ENCODE measurements at regions not wholly inside any gene's neighbourhood (a gene's known extent, or its start where the extent isn't known, plus 50 kb on each side); places are given as distances from the start of the nearest gene placed in this dataset.

- TF ChIP-seq FOS (IDR thresholded peaks at IDR 0.05; ENCODE audit: borderline replicate concordance, extremely low read depth, insufficient read length), result no peak
- no peak for TF ChIP-seq ELK1 (IDR thresholded peaks at IDR 0.05; ENCODE audit: low read depth, low read length)
These were observed 422.9 kb upstream of the OR4E1 start (continued) for GRCh38 chr14:22096514-22096895.

DNA sequence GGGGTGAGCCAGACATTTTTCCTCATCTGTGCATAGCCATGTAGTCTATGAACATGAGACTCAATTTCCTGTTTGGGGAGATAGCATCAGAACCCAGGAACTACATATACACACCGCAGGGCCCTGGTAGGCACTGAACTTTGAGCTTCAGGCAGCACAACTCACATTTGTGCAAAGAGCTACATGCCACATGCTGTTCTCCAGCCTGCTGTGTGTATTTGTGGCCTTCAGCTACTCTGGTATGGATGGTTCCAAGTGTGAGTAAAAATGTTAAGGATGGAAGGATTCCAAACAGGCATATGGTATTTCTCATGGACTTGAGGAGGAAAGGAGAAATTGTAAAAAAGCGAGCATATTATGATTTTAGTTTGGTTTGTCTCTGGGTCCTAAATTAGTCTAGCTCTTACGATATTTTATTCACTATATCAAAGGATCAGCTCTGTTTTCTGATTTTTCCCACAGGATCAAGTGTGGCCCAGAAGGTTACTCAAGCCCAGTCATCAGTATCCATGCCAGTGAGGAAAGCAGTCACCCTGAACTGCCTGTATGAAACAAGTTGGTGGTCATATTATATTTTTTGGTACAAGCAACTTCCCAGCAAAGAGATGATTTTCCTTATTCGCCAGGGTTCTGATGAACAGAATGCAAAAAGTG is 422.4 kb upstream of the OR4E1 start:
- in situ Hi-C loops (cut with MboI), result no loop called here
- ATAC-seq (no peak), FAIRE-seq (no peak), DNase-seq (ENCODE audit: low read depth, low spot score) (no peak)
- CTCF ChIA-PET, result interaction anchor here (0.7 to 6.6 kb wide), 4 partner anchors 11 to 126 kb away, joined by 3 to 32 read pairs (median 6); no protein-coding TSS in a partner anchor
- no peak overlapping the region for H3K4me3 ChIP-seq
- no peaks in the 10 kb centered on the region for H3K36me3 ChIP-seq (ENCODE audit: control insufficient read depth in 2 of 2, insufficient read depth in 2 of 2, low read length in 1 of 2)
- no peaks in the 10 kb centered on the region for H3K9me3 ChIP-seq (replicated peaks; ENCODE audit: control insufficient read depth, insufficient read depth, low read length)
- POLR2A ChIA-PET, result no interaction called here
- H2AFZ ChIP-seq (ENCODE audit: control insufficient read depth, low read depth, low read length), result no peak overlapping the region
- no peak overlapping the region for H3K27ac ChIP-seq (ENCODE audit: control insufficient read depth, insufficient read depth)
- RAD21 ChIA-PET (ENCODE audit: unreplicated experiment), result interaction anchor here (0.8 kb wide), 1 partner anchor 12 kb away, joined by 3 read pairs; no protein-coding TSS in a partner anchor
- 23% methylated on average over 4 of the region's 4 CpGs for WGBS (ENCODE audit: insufficient coverage, insufficient replicate concordance, low lambda C conversion rate, missing lambda C conversion rate)
- SMC1A ChIA-PET (ENCODE audit: uncharacterized antibody, unreplicated experiment), result no interaction called here
- H3K79me2 ChIP-seq (ENCODE audit: control insufficient read depth, insufficient read depth, low read length), result no peaks in the 10 kb centered on the region
- intact Hi-C loops (cut with micrococcal nuclease; ENCODE audit: unreplicated experiment), result no loop called here
- no peaks in the 10 kb centered on the region for H3K27me3 ChIP-seq (replicated peaks in 1 of 2; ENCODE audit: control insufficient read depth in 2 of 2, insufficient read depth in 2 of 2, low read length in 1 of 2)
- TF ChIP-seq JUNB (IDR thresholded peaks at IDR 0.05), result no peak
- no peaks in the 10 kb centered on the region for H4K20me1 ChIP-seq (ENCODE audit: control insufficient read depth, insufficient read depth)
- no peak overlapping the region for H3K4me2 ChIP-seq (ENCODE audit: control insufficient read depth, insufficient read depth)
- H3K9ac ChIP-seq (ENCODE audit: control insufficient read depth, insufficient read depth, low read length), result no peak overlapping the region
- H3K4me1 ChIP-seq (ENCODE audit: control insufficient read depth, insufficient read depth, low read length), result no peaks in the 10 kb centered on the region
- BruUV-seq (replicated peaks), result no TSS peak

DNA sequence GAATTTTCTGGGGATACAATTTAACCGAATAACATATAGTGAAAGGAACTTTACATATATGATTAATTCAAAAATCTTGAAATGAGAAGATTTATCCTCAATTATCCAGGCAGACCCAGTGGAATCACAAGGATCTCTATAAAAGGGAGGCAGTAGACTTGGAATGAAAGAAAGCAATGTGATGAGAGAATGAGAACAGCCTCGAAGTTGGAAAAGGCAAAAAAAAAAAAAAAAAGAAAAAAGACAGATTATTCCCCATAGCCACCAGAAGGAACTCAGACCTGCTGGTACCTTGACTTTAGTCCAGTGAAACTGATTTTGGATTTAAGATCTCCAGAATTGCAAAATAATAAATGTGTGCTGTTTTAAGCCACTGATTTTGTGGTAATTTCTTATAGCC is 416.3 kb upstream of the OR4E1 start:
- intact Hi-C loops (cut with micrococcal nuclease; ENCODE audit: unreplicated experiment) (no loop called here), in situ Hi-C loops (cut with MboI) (no loop called here)
- Histone ChIP-seq H3K4me3 (no peak overlapping the region), H3K27ac (ENCODE audit: control insufficient read depth, insufficient read depth) (no peak overlapping the region), H2AFZ (ENCODE audit: control insufficient read depth, low read depth, low read length) (no peak overlapping the region), H3K27me3 (replicated peaks in 1 of 2; ENCODE audit: control insufficient read depth in 2 of 2, insufficient read depth in 2 of 2, low read length in 1 of 2) (no peaks in the 10 kb centered on the region), H3K9ac (ENCODE audit: control insufficient read depth, insufficient read depth, low read length) (no peak overlapping the region), H4K20me1 (ENCODE audit: control insufficient read depth, insufficient read depth) (no peaks in the 10 kb centered on the region), H3K9me3 (replicated peaks; ENCODE audit: control insufficient read depth, insufficient read depth, low read length) (no peaks in the 10 kb centered on the region), H3K4me1 (ENCODE audit: control insufficient read depth, insufficient read depth, low read length) (no peaks in the 10 kb centered on the region), H3K36me3 (ENCODE audit: control insufficient read depth in 2 of 2, insufficient read depth in 2 of 2, low read length in 1 of 2) (no peaks in the 10 kb centered on the region), H3K79me2 (ENCODE audit: control insufficient read depth, insufficient read depth, low read length) (no peaks in the 10 kb centered on the region), H3K4me2 (ENCODE audit: control insufficient read depth, insufficient read depth) (no peak overlapping the region)
- DNase-seq (ENCODE audit: low read depth, low spot score) (no peak), FAIRE-seq (no peak), ATAC-seq (no peak)
- ChIA-PET POLR2A (no interaction called here), RAD21 (ENCODE audit: unreplicated experiment) (no interaction called here), CTCF (no interaction called here), SMC1A (ENCODE audit: uncharacterized antibody, unreplicated experiment) (no interaction called here)
- BruUV-seq (replicated peaks), result no TSS peak
- TF ChIP-seq YBX1 (IDR thresholded peaks at IDR 0.05) (no peak), IRF5 (IDR thresholded peaks at IDR 0.05; ENCODE audit: borderline replicate concordance) (no peak), SRF (IDR thresholded peaks at IDR 0.05; ENCODE audit: low read depth in 2 of 2, low read length in 2 of 2) (no peak), RCOR1 (conservative IDR thresholded peaks at IDR 0.05; ENCODE audit: low read depth, low read length) (no peak), RAD51 (IDR thresholded peaks at IDR 0.05) (no peak), RAD21 (IDR thresholded peaks at IDR 0.05; ENCODE audit: insufficient read depth, low read depth, low read length) (no peak)
- TF ChIP-seq, protein P1, sequence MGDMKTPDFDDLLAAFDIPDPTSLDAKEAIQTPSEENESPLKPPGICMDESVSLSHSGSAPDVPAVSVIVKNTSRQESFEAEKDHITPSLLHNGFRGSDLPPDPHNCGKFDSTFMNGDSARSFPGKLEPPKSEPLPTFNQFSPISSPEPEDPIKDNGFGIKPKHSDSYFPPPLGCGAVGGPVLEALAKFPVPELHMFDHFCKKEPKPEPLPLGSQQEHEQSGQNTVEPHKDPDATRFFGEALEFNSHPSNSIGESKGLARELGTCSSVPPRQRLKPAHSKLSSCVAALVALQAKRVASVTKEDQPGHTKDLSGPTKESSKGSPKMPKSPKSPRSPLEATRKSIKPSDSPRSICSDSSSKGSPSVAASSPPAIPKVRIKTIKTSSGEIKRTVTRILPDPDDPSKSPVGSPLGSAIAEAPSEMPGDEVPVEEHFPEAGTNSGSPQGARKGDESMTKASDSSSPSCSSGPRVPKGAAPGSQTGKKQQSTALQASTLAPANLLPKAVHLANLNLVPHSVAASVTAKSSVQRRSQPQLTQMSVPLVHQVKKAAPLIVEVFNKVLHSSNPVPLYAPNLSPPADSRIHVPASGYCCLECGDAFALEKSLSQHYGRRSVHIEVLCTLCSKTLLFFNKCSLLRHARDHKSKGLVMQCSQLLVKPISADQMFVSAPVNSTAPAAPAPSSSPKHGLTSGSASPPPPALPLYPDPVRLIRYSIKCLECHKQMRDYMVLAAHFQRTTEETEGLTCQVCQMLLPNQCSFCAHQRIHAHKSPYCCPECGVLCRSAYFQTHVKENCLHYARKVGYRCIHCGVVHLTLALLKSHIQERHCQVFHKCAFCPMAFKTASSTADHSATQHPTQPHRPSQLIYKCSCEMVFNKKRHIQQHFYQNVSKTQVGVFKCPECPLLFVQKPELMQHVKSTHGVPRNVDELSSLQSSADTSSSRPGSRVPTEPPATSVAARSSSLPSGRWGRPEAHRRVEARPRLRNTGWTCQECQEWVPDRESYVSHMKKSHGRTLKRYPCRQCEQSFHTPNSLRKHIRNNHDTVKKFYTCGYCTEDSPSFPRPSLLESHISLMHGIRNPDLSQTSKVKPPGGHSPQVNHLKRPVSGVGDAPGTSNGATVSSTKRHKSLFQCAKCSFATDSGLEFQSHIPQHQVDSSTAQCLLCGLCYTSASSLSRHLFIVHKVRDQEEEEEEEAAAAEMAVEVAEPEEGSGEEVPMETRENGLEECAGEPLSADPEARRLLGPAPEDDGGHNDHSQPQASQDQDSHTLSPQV (IDR thresholded peaks at IDR 0.05), result no peak
- WGBS (ENCODE audit: insufficient coverage, insufficient replicate concordance, low lambda C conversion rate, missing lambda C conversion rate), result 37% methylated on average over 1 of the region's 2 CpGs
